B cell (primary cell): ENCODE measurements at regions not wholly inside any gene's neighbourhood (a gene's known extent, or its start where the extent isn't known, plus 50 kb on each side); places are given as distances from the start of the nearest gene placed in this dataset.

Experiments used
- EZH2 ChIP-seq: IDR thresholded peaks from 2 replicates; pipeline ENCODE4 v1.6.1; 2012; ENCODE audit warnings: borderline replicate concordance, low read depth, mild to moderate bottlenecking, moderate library complexity, low read length; ENCODE audit not compliant: insufficient read depth, poor library complexity, severe bottlenecking
- TF ChIP-seq, protein P1 (sequence below): fragments of 200-600 bp; IDR thresholded peaks from one replicate; pipeline ENCODE4 v1.8.0; 2022; ENCODE audit warnings: antibody characterized with exemption, mild to moderate bottlenecking

DNA sequence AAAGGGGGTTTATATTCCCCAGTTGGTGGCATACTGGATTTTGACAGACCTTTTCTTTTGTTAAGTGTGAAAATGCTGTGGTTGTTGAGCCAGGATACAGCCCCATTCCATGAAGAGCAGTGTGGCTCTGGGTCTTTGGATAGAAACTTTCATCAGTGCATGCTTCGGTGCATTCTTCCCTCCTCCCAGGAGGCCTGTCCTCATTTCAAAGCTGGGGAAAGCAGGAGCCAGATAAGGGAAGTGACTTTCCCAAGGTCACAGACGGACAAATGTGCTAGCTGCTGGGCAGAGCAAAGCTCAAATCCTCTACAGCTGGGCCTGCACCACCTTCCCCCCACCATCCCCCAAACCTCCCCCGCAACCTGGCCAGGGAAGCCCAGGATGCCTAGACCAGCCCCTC, 184.5 kb upstream of the NTM start:
- TF ChIP-seq, protein P1, sequence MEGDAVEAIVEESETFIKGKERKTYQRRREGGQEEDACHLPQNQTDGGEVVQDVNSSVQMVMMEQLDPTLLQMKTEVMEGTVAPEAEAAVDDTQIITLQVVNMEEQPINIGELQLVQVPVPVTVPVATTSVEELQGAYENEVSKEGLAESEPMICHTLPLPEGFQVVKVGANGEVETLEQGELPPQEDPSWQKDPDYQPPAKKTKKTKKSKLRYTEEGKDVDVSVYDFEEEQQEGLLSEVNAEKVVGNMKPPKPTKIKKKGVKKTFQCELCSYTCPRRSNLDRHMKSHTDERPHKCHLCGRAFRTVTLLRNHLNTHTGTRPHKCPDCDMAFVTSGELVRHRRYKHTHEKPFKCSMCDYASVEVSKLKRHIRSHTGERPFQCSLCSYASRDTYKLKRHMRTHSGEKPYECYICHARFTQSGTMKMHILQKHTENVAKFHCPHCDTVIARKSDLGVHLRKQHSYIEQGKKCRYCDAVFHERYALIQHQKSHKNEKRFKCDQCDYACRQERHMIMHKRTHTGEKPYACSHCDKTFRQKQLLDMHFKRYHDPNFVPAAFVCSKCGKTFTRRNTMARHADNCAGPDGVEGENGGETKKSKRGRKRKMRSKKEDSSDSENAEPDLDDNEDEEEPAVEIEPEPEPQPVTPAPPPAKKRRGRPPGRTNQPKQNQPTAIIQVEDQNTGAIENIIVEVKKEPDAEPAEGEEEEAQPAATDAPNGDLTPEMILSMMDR, result no peak
- no peak for TF ChIP-seq EZH2
